HL-60 (cell line): ENCODE measurements at regions not wholly inside any gene's neighbourhood (a gene's known extent, or its start where the extent isn't known, plus 50 kb on each side); places are given as distances from the start of the nearest gene placed in this dataset.

Experiments
- DNase-seq, 2 experiments: peaks; one replicate each; pipeline ENCODE4 v3.0.0-alpha.2; 2010 to 2020; ENCODE audit warnings: low read depth in 1 of 2, low spot score in 1 of 2
- H3K27ac ChIP-seq: fragments of 250-450 bp; sonication (Bioruptor Pico); replicated peaks from 2 replicates; pipeline ENCODE4 v1.5.1; 2020; ENCODE audit warnings: mild to moderate bottlenecking, moderate library complexity
- H3K27me3 ChIP-seq: fragments of 250-450 bp; sonication (Bioruptor Pico); 2 replicates; pipeline ENCODE4 v1.5.1; 2021; ENCODE audit warnings: mild to moderate bottlenecking, moderate library complexity; ENCODE audit not compliant: insufficient read depth, poor library complexity, severe bottlenecking
- H3K4me3 ChIP-seq: replicated peaks from 2 replicates; pipeline ENCODE4 v1.5.1; 2011; ENCODE audit warnings: mild to moderate bottlenecking, control low read depth, low read length; ENCODE audit not compliant: insufficient read depth
- CTCF ChIP-seq: IDR thresholded peaks from one replicate; pipeline ENCODE4 v1.5.1; 2011; ENCODE audit warnings: low read length, control low read depth, inconsistent platforms; ENCODE audit not compliant: insufficient read depth
- GABPA ChIP-seq: IDR thresholded peaks from 2 replicates; pipeline ENCODE4 v1.6.1; 2012; ENCODE audit warnings: low read depth
- POLR2AphosphoS5 ChIP-seq: IDR thresholded peaks from 2 replicates; pipeline ENCODE4 v1.6.1; 2012; ENCODE audit warnings: low read depth
- REST ChIP-seq: IDR thresholded peaks from 2 replicates; pipeline ENCODE4 v1.6.1; 2012; ENCODE audit warnings: low read depth; ENCODE audit not compliant: insufficient replicate concordance
- SPI1 ChIP-seq: IDR thresholded peaks from 2 replicates; pipeline ENCODE4 v1.6.1; 2012; ENCODE audit warnings: low read depth, mild to moderate bottlenecking, borderline replicate concordance

GRCh38 chr16:6114691-6115090 is 1017.1 kb upstream of the EEF2KMT start:
- H3K27ac ChIP-seq, result no peak overlapping the region
- DNase-seq, result no peak
- no peak overlapping the region for H3K4me3 ChIP-seq
- no peaks in the 10 kb centered on the region for H3K27me3 ChIP-seq
- TF ChIP-seq CTCF (no peak), POLR2AphosphoS5 (no peak), SPI1 (no peak), REST (no peak)

GRCh38 chr16:6113749-6114148 is 1016.2 kb upstream of the EEF2KMT start:
- TF ChIP-seq REST (no peak), GABPA (no peak), CTCF (no peak), SPI1 (no peak), POLR2AphosphoS5 (no peak)
- Histone ChIP-seq H3K4me3 (no peak overlapping the region), H3K27ac (no peak overlapping the region), H3K27me3 (no peaks in the 10 kb centered on the region)
- DNase-seq, result no peak

GRCh38 chr16:6112700-6113099 is 1015.1 kb upstream of the EEF2KMT start:
- no peak for DNase-seq
- TF ChIP-seq POLR2AphosphoS5, result no peak
- TF ChIP-seq SPI1, result no peak
- Histone ChIP-seq H3K27ac (no peak overlapping the region), H3K27me3 (no peaks in the 10 kb centered on the region), H3K4me3 (no peak overlapping the region)

- no peak for TF ChIP-seq REST
- no peak for TF ChIP-seq POLR2AphosphoS5
- TF ChIP-seq CTCF, result no peak
- TF ChIP-seq GABPA, result no peak
- TF ChIP-seq SPI1, result no peak
- Histone ChIP-seq H3K27ac (no peak overlapping the region), H3K27me3 (no peaks in the 10 kb centered on the region), H3K4me3 (no peak overlapping the region)
- DNase-seq, result no peak
Measured at GRCh38 chr16:6111390-6111789, 1013.8 kb upstream of the EEF2KMT start.
